Neutrophil (primary cell): ENCODE measurements at regions not wholly inside any gene's neighbourhood (a gene's known extent, or its start where the extent isn't known, plus 50 kb on each side); places are given as distances from the start of the nearest gene placed in this dataset.

Experiments used
- H3K27ac ChIP-seq: fragments of 200-600 bp; sonication (generic); 2 replicates; pipeline ENCODE4 v1.5.1; 2016; ENCODE audit warnings: mild to moderate bottlenecking, moderate library complexity
- H3K27me3 ChIP-seq: fragments of 200-600 bp; sonication (generic); 2 replicates; pipeline ENCODE4 v1.6.0; 2016; ENCODE audit warnings: mild to moderate bottlenecking
- H3K36me3 ChIP-seq: fragments of 200-600 bp; sonication (generic); 2 replicates; pipeline ENCODE4 v1.5.1; 2017
- H3K4me1 ChIP-seq, 2 experiments: fragments of 200-600 bp in 1 of 2; sonication (generic) in 1 of 2; 1 replicate in 1 of 2; 2 replicates in 1 of 2; pipeline versions ENCODE4 v1.5.1 to v1.6.1; 2013 to 2016; ENCODE audit warnings: low read depth in 1 of 2, low read length in 1 of 2, mild to moderate bottlenecking in 1 of 2, moderate library complexity in 1 of 2; ENCODE audit not compliant: control insufficient read depth in 1 of 2, insufficient read depth in 1 of 2
- H3K4me3 ChIP-seq, 2 experiments: fragments of 200-600 bp in 1 of 2; sonication (generic) in 1 of 2; 1 replicate in 1 of 2; 2 replicates in 1 of 2; pipeline ENCODE4 v1.5.1; 2013 to 2016; ENCODE audit warnings: low read depth in 1 of 2, low read length in 1 of 2, mild to moderate bottlenecking in 1 of 2, moderate library complexity in 1 of 2
- H3K9me3 ChIP-seq: fragments of 200-600 bp; sonication (generic); 2 replicates; pipeline ENCODE4 v1.5.1; 2016
- CTCF ChIP-seq: fragments of 200-600 bp; sonication (generic); IDR thresholded peaks from 2 replicates; pipeline ENCODE4 v1.5.1; 2016; ENCODE audit warnings: antibody characterized with exemption

GRCh38 chr15:70199540-70200410, 102.1 kb upstream of the TLE3 start:
- H3K36me3 ChIP-seq: no peaks in the 10 kb centered on the region
- H3K4me1 ChIP-seq: peaks cover 0 to 5% of the 10 kb centered on the region in 2 experiments
- no peak for TF ChIP-seq CTCF
- no peaks in the 10 kb centered on the region for H3K9me3 ChIP-seq
- H3K27me3 ChIP-seq: peaks cover 34% of the 10 kb centered on the region
- H3K27ac ChIP-seq: no peak overlapping the region
- no peak overlapping the region for H3K4me3 ChIP-seq

GRCh38 chr15:70199124-70199482, 101.4 kb upstream of the TLE3 start:
- Histone ChIP-seq H3K4me1 (peaks cover 0 to 5% of the 10 kb centered on the region in 2 experiments), H3K9me3 (no peaks in the 10 kb centered on the region), H3K27me3 (peaks cover 34% of the 10 kb centered on the region), H3K4me3 (no peak overlapping the region), H3K36me3 (no peaks in the 10 kb centered on the region), H3K27ac (no peak overlapping the region)
- TF ChIP-seq CTCF: no peak

- no peak for TF ChIP-seq CTCF
- Histone ChIP-seq H3K9me3 (no peaks in the 10 kb centered on the region), H3K4me1 (peaks cover 0 to 5% of the 10 kb centered on the region in 2 experiments), H3K27ac (no peak overlapping the region), H3K4me3 (no peak overlapping the region), H3K27me3 (peaks cover 34% of the 10 kb centered on the region), H3K36me3 (no peaks in the 10 kb centered on the region)
These were observed 100.9 kb upstream of the TLE3 start for GRCh38 chr15:70198441-70199123.

- Histone ChIP-seq H3K4me3 (no peak overlapping the region), H3K36me3 (no peaks in the 10 kb centered on the region), H3K27me3 (peaks cover 34% of the 10 kb centered on the region), H3K9me3 (no peaks in the 10 kb centered on the region), H3K4me1 (peaks cover 0 to 5% of the 10 kb centered on the region in 2 experiments), H3K27ac (no peak overlapping the region)
- no peak for TF ChIP-seq CTCF
These were observed 100.2 kb upstream of the TLE3 start for GRCh38 chr15:70197945-70198361.

- H3K4me3 ChIP-seq: no peak overlapping the region
- peaks cover 0 to 5% of the 10 kb centered on the region in 2 experiments for H3K4me1 ChIP-seq
- H3K36me3 ChIP-seq: no peaks in the 10 kb centered on the region
- peaks cover 34% of the 10 kb centered on the region for H3K27me3 ChIP-seq
- no peak for TF ChIP-seq CTCF
- H3K27ac ChIP-seq: no peak overlapping the region
- H3K9me3 ChIP-seq: no peaks in the 10 kb centered on the region
These were observed 99.7 kb upstream of the TLE3 start for GRCh38 chr15:70197318-70197944.
